Stimulated activated CD8-positive, alpha-beta memory T cell treated with anti-CD3 and anti-CD28 coated beads, Interleukin-2, amount 100 ng/mL, for 48 hours (primary cell): ENCODE measurements at regions not wholly inside any gene's neighbourhood (a gene's known extent, or its start where the extent isn't known, plus 50 kb on each side); places are given as distances from the start of the nearest gene placed in this dataset.
"Not testable (repeated sequence)": the region's sequence is repeated elsewhere in the genome, so short reads cannot be mapped to it uniquely, and the experiment has no call there.

ENCODE experiments used
- DNase-seq, 2 donors: peaks; one replicate each; pipeline ENCODE4 v3.0.0-alpha.2; 2020; ENCODE audit warnings: low read depth in 2 of 2

DNA sequence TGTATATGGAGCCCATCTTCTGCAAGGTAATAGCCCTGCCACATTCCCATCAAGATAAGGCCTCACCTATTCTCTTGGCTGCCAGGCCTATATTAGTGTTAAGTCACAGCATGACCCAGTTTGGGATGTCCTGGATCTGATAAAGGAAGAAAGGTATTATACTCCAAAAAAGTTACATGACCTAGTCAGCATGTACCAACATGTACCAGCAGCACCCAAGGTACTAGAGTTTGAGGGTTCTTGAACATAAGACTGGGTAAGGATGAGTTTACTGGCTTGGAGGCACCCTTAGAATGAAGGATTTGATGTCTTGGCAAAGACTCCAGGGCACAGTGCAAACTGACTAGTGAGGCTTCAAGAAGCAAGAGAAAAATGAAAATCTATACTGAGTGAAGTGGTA, 232.5 kb downstream of the SQOR start:
- no peak for DNase-seq

DNA sequence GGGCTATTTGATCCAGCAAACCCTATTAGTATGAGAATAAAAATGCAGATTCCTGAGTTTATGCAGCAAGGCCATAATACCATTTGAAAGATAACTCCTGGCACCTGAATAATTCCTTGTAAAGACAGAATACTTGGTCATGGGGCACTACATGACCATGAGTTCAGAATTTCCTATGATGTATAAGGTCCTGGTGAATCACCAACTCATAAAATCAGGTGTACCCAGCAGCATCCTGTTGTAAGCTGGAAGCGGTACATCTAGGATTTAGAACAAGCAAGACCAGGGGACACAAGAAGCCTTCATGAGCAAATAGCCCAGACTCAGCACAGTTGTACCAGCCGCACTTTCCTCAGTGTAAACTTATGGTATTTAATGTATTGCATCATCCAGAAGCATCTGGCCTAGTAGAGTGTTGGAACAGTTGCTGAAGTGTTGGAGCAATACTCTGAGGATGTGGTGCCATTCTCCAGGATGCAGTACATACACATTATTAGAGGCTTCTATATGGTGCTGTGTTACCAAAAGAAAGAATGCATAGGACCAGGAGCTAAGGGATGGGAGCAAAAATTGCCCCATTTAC, 233.4 kb downstream of the SQOR start:
- DNase-seq, result no peak

DNA sequence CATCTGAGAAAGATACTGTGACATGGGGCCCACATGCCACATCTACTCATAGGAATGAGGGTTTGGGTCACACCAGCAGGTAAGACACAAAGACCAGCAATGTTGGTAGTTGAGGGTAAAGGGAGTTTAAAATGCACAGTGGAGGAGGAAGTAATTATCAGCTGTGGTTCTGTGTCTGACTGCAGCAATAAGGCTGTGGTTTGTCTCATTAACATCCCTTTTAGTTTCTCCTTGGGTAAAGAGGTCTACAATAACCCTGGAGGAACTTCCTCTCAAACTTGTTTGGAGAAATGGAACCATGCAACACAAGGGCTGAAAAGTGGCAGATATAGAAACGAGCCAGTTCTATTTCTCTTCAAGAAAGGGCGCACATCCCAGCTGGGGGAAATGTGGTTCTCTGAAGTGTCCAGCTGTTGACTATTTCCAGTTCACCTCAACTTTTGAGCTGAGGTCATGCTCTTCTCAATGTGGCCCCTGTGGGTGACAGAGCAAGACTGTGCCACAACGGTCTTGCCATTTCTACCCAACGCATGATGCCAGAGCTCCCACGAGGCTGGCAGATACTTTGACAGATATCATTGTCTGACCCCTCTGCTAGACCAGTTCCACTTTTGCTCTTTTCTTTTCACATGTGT, 234.3 kb downstream of the SQOR start:
- DNase-seq, result no peak

DNA sequence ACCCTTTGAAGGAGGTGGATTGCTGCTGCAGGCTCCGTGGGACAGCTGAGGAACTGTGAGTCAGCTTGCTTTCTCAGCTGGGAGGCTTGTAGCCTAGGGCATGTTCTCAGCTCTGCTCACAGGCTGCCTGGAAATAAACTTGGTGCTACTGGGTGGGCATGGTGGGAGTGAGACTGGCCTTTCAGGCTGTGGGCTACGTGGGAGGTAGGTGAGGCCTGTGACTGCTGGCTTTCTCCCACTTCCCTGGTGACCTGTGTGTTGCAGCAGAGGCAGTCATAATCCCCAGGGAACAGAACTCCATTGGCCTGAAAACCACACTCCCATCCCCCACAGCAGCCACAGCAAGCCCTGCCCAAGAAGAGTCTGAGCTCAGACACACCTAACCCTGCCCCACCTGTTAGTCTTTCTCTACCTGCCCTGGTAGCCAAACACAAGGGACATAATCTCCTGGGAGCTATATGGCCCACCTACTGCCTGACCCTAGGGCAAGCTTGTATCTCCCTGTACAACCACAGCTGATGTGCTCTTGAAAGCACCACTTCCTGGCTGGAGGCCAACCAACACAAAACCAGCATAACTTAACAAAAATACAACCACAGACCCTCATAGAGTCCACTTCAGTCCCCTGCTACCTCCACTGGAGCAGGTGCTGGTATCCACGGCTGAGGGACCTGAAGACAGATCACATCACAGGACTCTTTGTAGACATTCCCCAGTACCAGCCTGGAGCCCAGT, 236.5 kb downstream of the SQOR start:
- DNase-seq, result no peak

DNA sequence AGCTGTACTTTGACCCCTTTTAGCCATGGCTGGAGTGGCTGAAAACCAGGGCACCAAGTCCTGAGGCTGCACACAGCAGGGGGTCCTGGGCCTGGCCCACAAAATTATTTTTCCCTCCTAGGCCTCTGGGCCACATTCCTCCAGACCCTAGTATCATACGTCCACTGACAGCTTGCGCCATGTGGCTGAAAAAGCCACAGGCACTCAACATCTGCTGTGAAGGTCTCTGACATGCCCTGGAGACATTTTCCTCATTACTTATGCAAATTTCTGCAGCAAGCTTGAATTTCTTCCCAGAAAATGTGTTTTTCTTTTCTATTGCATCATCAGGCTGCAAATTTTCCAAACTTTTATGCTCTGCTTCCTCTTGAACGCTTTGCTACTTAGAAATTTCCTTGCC, 239.0 kb downstream of the SQOR start:
- no peak for DNase-seq

DNA sequence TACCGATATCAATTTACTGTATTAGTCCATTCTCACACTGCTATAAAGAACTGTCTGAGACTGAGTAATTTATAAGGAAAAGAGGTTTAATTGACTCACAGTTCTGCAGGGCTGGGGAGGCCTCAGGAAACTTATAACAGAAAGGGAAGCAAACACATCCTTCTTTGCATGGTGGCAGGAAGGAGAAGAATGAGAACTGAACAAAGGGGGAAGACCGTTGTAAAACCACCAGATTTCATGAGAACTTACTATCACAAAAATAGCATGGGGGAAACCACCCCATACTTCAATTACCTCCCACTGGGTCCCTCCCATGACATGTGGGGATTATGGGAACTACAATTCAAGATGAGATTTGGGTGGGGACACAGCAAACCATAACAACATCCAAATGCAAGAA, 239.7 kb downstream of the SQOR start:
- not testable (repeated sequence) for DNase-seq

DNA sequence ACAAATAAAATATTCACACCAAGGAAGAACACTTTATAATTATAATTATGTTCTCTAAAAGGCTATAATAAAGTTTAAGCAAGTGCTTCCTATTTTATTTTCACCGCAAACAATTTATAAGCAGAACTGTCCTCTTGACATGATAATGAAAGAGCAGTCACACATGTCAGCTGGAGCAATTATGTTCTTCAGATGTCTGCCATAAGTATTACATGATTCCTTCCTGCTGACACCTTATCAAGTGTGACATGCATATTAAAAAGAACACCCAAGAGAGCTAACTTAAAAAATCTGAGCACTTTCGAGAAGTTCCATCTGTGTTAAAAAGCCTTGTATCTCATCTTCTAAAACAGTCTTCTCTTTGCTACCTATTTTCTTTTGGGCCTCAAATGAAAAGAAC, 249.5 kb downstream of the SQOR start:
- no peak for DNase-seq

DNA sequence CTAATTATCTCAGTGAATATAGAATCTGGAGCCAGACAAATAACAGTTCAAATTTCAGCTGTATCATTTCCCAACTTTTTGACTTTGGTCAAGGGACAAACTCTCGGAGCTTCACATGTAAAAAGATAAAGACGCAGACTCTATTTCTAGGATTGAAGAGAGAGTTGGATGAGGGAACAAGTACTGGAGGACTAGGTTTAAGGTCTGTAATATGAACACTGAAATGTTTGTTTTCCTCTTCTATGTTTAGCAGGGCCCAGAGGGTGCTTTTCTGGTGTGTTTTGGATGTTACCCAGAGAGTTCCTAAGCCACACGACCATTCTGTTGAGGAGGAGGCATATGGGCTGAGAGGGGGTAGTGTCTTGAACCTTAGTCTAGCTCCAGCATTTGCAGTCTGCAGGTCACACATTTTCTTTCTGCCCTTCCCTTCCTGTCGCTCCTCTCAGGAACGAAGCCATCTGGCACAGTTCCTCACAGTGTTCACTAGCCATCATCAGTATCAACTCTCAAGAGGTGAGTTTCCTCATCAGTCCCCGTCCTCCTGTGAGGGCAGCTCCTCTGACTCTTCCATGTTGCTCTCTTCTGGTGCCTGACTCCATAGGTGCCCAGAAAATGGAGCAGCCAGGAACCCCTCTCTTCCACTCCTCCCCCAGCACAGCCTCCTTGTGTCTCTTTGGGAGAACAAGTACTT, 250.1 kb downstream of the SQOR start:
- DNase-seq, result no peak

DNA sequence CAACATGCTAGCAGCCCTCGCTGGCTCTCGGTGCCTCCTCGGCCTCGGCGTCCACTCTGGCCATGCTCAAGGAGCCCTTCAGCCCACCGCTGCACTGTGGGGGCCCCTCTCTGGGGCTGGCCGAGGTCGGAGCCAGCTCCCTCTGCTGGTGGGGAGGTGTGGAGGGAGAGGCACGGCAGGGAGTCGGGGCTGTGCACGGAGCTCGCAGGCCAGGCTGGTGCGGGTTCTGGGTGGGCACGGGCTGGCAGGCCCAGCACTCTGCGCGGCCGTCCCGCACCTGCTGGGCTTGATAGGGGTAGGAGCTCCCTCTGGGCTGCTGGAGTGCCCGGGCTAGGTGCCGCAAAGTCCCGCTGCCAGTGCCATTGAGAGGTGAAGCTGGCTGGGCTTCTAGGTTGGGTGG, 251.0 kb downstream of the SQOR start:
- no peak for DNase-seq

DNA sequence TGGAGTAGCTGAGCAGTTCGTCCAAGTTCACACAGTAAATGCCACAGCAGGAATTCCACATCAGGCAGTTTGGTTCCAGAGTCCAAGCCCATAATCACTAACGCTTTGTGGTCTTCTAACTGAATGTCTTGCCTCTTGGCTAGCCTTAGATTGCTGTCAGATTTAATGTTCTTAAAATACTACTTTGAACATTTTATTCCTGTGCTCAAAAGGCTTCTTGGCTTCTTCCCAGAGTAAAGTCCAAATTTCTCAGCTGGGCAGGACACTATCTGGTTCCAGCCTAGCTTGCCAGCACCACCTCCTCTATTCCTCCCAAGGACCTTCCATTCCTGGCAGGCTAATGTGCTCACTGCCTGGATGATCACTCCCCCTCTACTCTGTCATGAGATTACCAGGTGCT, 256.9 kb downstream of the SQOR start:
- no peak for DNase-seq

DNA sequence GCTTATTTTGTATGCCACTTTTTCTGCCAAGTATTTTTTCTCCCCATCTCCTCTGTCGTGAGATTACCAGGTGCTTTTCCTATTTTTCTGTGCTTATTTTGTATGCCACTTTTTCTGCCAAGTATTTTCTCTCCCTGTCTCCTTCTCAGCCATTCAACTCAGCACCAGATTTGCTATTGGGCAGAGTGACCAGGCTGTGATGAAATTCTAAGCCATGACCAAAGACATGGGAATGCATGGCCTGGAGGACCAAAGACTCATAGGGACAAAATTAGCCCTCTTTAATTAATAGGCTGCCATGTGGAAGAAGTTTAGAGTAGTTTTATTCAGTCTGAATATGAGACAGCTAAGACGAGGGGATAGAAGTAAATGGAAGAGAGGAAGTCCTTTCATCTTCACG, 257.4 kb downstream of the SQOR start:
- no peak for DNase-seq

DNA sequence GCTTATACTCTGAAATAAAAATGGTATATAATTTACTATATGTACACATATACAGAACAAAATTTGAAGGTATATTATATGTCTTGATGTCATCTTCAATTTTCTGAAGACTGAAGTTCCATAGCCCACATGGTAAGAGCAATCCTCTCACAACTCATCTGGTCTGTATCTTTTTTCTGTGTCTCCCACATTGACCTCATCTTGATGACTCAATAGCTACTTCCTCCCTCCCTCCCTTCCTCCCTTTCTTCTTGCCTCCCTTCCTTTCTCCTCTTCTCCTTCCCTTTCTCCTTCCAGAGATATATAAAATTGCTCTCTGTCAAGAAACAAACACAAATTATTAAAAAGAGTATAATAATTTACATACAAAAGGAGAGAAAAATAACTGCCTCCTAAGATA, 268.5 kb downstream of the SQOR start:
- DNase-seq, result no peak

DNA sequence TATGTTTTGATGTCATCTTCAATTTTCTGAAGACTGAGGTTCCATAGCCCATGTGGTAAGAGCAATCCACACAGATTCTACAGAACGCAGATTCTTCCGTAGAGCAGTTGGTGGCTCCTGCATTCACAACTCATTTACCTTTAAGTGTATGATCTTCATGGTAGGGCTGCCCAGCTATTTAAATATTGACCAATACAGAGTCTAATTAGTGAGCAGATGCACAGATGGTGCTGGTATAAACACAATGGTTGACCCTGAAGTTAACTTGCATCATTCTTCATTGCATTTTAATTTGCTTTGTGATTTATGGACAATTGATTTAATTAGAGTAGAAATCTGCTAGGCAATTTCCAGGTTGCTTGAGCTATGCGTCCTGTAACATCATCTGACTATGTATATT, 269.2 kb downstream of the SQOR start:
- no peak for DNase-seq

DNA sequence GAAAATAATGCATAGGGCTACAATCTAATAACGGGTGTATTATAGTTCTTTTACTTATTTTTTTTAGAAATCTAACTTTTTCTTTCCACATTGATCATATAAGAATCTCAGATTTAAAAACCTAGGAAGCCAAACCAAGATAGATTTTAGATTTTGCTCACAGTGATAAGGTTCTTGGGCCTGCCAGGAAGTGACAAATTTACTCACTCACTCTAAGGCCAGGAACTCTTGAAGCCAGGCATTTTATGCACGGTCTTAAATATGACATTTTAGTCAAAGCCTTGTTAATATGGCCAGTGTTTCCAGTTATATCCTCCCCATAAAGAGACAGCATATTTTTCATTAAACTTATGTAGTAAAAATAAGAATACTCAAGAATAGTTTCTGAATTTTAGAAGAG, 271.4 kb downstream of the SQOR start:
- no peak for DNase-seq

DNA sequence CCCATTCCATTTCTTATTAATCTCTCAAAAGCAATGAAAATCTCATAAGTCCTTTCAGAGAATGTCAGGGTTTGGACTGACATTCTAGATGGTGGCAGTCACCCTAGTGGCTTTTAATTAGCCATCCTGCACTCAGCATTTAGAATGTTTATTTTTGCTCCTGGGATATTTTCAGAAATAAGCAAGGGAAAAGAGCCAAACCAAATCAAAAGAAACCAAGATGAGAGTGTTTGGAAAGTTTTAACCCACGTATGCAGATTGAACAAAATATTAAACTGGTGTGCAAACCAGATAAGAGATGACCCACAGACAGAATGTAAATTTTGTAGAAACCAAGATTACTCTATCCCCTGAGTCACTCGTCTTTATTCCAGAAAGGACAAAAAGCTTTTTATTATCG, 275.8 kb downstream of the SQOR start:
- DNase-seq, result no peak

DNA sequence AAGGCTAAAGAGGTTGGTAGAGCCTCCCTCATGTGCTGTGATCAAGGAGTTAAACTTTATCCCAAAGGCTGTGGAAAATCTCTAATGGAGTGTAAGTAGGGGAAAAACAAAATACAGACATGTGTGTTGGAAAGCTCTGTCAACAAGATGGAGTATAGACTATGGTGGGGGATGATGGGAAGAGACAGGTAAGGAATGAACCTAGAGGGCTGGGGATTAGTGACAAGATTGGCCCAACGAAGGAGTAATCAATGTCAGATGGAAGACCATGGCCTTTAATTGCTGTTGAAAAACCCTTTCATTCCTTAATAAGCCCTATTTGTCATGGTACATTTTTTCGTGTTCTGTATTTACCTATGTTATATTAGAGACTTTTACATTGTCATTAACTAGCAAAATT, 278.6 kb downstream of the SQOR start:
- DNase-seq, result no peak

DNA sequence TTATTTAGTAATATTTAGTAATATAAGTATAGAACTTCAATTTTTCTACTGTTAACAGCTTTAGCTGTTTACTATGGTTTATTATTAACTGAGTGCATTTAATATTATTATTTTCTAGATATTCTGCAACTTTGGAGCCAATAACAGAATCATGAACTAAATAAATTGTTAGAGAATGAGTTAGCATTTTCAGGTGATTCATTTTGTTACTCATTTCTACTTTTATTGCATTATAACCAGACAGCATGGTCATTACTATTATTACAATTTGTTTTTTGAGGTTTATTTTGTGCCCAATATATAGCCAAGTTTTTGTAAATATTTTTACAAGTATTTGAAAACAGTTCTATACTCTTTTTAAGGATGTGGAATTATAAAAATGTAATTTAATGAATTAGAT, 279.6 kb downstream of the SQOR start:
- DNase-seq, result no peak

DNA sequence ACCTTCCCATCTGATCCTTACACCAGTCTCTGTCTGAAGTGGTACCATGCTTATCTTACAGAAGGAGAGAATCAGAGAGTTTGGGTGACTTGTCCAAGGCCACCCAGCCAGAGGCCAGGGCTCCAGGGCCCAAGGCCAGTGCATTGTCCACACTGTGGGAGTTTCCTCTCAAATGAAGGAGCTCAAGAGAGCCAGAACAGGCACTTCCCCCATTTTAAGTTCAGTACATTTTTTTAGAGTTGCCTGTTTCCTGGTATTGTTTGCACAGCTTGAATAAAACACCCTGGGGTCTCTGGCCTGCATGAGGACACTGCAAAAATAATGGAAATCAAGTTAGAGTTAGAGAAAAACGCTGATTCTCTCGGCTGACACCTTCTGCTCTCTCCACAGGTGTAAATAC, 284.0 kb downstream of the SQOR start:
- DNase-seq, result no peak

DNA sequence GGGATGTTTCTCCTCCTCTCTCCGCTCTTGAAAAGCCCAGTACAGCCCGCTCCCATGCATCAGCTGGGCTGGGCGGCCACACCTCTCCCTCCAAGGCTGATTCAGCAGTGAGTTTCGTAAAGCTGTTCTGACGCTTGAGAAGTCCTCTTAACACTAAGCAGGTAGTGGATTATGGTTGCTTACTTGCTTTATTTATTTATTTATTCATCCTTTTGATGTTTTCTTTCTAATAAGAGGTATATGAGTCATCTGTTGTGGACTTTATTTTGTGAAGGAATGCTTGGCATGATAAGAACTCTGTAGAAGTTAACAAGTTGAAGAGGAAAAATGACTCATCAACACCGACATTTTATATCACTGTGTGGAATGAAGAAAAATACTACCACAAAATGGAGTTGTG, 285.0 kb downstream of the SQOR start:
- no peak for DNase-seq

DNA sequence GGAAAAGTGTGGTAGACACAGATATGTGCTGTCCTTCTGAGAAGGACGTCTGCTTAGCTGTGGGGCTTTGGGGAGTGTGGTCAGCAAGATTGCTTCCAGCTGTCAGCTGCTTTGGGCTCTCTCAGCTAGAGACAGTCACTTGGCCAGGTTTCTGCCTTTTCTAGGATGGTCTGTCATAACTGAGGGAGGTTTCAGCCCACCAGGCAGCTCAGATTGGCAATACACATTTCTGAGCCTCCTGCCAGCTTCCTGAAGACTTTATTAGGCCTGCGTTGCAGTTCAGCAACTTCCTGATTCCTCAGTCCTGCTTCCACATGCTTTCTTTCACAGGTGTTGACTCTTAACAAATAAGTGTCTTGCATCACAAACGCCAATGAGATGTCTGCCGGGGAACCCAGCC, 286.5 kb downstream of the SQOR start:
- no peak for DNase-seq

DNA sequence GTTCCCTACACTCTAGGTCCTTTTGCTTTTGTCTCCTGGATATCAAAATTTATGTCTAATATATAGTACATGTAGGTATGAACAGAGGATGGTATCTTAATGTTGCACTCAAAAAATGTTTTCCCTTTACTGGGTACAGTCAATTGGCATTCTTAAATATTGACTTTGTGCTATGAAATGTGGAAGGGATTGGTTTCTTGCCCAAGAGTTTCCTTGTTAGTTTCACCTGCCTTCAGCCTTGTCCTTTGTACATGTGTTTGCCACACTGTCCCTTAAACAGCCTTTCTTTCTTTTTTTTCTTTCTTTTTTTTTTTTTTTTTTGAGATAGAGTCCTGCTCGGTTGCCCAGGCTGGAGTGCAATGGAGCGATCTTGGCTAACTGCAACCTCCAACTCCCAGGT, 287.1 kb downstream of the SQOR start:
- no peak for DNase-seq

DNA sequence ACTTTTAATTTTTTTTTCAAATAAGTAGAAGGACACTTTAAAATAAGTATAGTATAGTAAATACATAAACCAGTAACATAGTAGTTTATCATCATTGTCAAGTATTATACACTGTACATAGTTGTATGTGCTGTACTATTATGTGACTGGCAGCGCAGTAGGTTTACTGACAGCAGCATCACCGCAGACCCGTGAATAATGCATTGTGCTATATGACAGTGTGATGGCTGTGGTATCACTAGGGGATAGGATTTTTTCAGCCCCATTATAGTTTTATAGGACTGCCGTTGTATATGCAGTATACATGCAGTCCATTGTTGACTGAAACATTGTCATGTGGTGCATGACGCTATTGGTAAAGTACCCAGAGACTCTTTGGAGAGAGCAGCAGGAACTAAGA, 306.5 kb downstream of the SQOR start:
- no peak for DNase-seq

DNA sequence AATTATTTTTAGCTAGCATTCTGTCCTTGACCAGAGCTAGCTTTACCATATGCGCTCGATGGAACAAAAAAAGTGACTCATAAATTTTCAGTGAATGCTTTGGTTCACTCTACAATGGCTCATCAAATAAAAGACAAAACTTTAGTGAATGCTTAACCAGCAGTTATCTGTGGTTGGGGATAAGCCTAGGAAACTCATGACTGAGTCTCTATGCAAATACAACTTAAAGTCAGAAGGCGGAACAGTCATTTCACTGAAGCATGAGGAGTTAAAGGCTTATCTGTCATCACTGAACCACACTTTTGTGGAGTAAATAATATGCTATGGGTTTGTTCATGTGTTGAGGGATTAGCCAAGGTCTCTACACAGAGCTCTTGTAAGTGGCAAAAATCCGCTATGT, 308.4 kb downstream of the SQOR start:
- DNase-seq, result no peak
